PFSK-1 (cell line): ENCODE measurements at regions not wholly inside any gene's neighbourhood (a gene's known extent, or its start where the extent isn't known, plus 50 kb on each side); places are given as distances from the start of the nearest gene placed in this dataset.

Experiments
- FOXP2 ChIP-seq: optimal IDR thresholded peaks from 2 replicates; pipeline ENCODE3; 2011; ENCODE audit warnings: borderline replicate concordance, control low read depth, inconsistent platforms; ENCODE audit not compliant: insufficient read depth; ENCODE audit errors: extremely low read length, extremely low read depth
- POLR2AphosphoS5 ChIP-seq: IDR thresholded peaks from 2 replicates; pipeline ENCODE4 v1.6.1; 2012; ENCODE audit warnings: low read depth, mild to moderate bottlenecking, control low read depth, low read length, moderate library complexity
- REST ChIP-seq, 2 experiments: IDR thresholded peaks; 2 replicates each; pipeline versions ENCODE4 v1.6.1 to v1.8.0; 2011 to 2012; ENCODE audit warnings: low read depth in 2 of 2, low read length in 2 of 2, control low read depth in 1 of 2, inconsistent platforms in 1 of 2, mild to moderate bottlenecking in 1 of 2, moderate library complexity in 1 of 2; ENCODE audit not compliant: insufficient read depth in 1 of 2
- SIN3A ChIP-seq: IDR thresholded peaks from 2 replicates; pipeline ENCODE4 v1.6.1; 2012; ENCODE audit warnings: mild to moderate bottlenecking, low read length, moderate library complexity, borderline replicate concordance; ENCODE audit not compliant: insufficient read depth
- TAF1 ChIP-seq: IDR thresholded peaks from 2 replicates; pipeline ENCODE4 v1.6.1; 2012; ENCODE audit warnings: low read length, control low read depth, borderline replicate concordance; ENCODE audit not compliant: insufficient read depth

DNA sequence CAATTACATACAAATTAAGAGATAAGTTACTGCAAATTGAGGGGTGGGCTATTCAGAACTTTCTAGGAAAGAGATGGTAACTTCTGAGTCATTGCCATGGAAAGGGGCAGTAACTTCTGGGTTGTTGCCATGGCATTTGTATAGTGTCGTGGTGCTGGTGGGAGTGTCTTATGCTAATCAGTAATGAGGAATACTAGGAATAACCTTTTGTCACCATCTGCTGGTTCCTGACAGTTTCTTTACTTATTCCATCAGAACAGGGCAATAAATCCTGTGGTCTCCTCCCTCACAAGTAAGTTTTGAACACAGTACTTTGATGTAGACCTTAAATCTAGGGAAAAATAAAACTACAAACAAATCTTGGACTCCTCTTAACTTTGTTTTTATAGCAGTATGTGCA, 435.4 kb downstream of the BCL11A start:
- TF ChIP-seq FOXP2 (no peak), SIN3A (no peak), TAF1 (no peak), POLR2AphosphoS5 (no peak), REST (IDR thresholded peaks at IDR 0.05; ENCODE audit: insufficient read depth in 1 of 2, low read depth in 2 of 2, low read length in 2 of 2) (no peak)

GRCh38 chr2:60116161-60116875, 437.1 kb downstream of the BCL11A start:
- no peak for TF ChIP-seq REST (IDR thresholded peaks at IDR 0.05; ENCODE audit: insufficient read depth in 1 of 2, low read depth in 2 of 2, low read length in 2 of 2)
- TF ChIP-seq POLR2AphosphoS5: no peak
- TF ChIP-seq TAF1: no peak
- TF ChIP-seq FOXP2: no peak
- TF ChIP-seq SIN3A: no peak

- TF ChIP-seq REST (IDR thresholded peaks at IDR 0.05; ENCODE audit: insufficient read depth in 1 of 2, low read depth in 2 of 2, low read length in 2 of 2): no peak
- no peak for TF ChIP-seq TAF1
- TF ChIP-seq POLR2AphosphoS5: no peak
- TF ChIP-seq FOXP2: no peak
- no peak for TF ChIP-seq SIN3A
Measured at GRCh38 chr2:60109744-60110143, 443.7 kb downstream of the BCL11A start.

GRCh38 chr2:60106836-60107529, 446.5 kb downstream of the BCL11A start:
- TF ChIP-seq POLR2AphosphoS5: no peak
- TF ChIP-seq SIN3A: no peak
- TF ChIP-seq REST (IDR thresholded peaks at IDR 0.05; ENCODE audit: insufficient read depth in 1 of 2, low read depth in 2 of 2, low read length in 2 of 2): no peak
- no peak for TF ChIP-seq TAF1
- TF ChIP-seq FOXP2: no peak
